ENCODE measurements at regions not wholly inside any gene's neighbourhood (a gene's known extent, or its start where the extent isn't known, plus 50 kb on each side); places are given as distances from the start of the nearest gene placed in this dataset.

DNA sequence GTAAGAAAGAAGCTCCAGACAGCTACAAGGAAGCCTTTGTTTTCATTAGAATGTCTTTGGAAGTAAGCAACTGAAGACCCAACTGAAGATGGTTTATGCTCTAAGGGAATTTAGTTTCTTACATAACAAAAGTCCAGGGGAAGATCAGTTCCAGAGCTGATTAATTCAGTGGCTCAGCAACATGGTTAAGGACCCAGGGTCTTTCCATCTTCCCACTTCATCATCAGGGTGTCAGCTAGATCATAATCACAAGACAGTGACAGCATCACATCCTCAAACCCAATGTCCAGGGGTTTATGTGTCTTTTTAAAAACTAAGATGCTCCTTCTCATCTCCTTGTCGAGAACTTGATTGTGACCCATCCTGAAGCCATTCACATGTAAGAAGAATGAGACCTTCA lies 119.7 kb upstream of the PRDM1 start:
- H3K27me3 Mint-ChIP-seq = peaks cover 19% of the 10 kb centered on the region
- peaks cover 1% of the 10 kb centered on the region for H3K36me3 Mint-ChIP-seq
- H3K4me3 Mint-ChIP-seq = no peak overlapping the region
- peaks cover 5% of the 10 kb centered on the region for H3K9me3 Mint-ChIP-seq
- no peak overlapping the region for H3K27ac Mint-ChIP-seq
- DNase-seq = no peak
- CTCF ChIA-PET = no interaction called here
- peaks cover 2% of the 10 kb centered on the region for H3K4me1 Mint-ChIP-seq

DNA sequence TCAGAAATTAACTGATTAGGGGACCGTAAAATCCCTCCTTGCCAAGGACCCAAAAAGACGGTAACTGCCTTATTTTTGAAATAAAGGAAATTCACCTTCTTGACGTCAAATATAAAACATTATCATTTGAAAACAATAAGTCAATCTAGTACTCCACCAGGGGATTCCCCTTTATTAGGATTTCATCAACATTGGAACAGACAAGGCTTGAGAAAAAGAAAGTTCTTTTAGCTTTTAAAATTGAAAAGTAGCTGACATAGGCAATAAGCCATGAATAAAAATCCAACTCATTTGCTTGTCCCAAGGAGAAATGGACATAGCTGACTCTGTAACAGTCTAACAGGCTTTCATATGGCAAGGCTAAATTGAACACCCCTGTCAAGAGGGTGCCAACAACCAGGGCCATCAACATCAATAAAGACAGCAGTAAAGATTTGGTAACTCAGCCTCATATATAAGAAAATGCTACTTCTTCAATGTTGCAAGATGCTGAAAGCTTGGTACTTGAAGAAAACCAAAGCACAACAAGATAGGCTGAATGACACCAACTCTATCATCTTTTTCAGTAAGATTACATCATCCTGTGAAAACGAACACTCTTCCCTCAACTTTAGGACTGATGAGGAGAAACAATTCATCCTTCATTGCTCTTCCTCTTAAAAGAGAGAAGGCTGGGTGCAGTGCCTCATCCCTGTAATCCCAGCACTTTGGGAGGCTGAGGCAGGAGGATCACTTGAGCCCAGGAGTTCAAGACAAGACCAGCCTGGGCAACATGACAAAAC lies 121.0 kb upstream of the PRDM1 start:
- Mint-ChIP-seq H3K4me3 (no peak overlapping the region), H3K27ac (no peak overlapping the region), H3K27me3 (peaks cover 13% of the 10 kb centered on the region), H3K36me3 (no peaks in the 10 kb centered on the region), H3K9me3 (no peaks in the 10 kb centered on the region), H3K4me1 (peaks cover 2% of the 10 kb centered on the region)
- no peak for DNase-seq
- CTCF ChIA-PET = no interaction called here

DNA sequence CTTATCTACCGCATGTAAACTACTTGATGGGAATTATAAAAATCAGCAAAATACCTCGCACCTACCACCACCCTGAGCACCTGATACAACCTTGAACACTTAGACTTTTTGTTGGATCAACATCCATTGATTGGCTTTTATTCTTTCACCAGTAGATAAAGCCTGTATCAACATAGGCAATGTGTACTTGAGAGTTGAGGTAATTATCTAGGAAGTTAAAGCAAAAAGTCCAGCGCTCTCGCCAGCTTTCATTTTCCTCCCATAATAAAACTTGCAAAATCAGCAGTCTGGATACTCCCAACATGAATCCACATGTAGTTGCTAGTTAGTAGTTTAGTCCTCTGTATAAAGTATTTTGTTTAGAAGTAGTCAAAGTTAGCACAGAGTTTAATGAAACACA lies 132.0 kb upstream of the PRDM1 start:
- peaks cover 6% of the 10 kb centered on the region for H3K4me1 Mint-ChIP-seq
- H3K27ac Mint-ChIP-seq = no peak overlapping the region
- H3K27me3 Mint-ChIP-seq = peaks cover 12% of the 10 kb centered on the region
- H3K4me3 Mint-ChIP-seq = no peak overlapping the region
- H3K9me3 Mint-ChIP-seq = no peaks in the 10 kb centered on the region
- DNase-seq = no peak
- CTCF ChIA-PET = no interaction called here
- H3K36me3 Mint-ChIP-seq = no peaks in the 10 kb centered on the region

DNA sequence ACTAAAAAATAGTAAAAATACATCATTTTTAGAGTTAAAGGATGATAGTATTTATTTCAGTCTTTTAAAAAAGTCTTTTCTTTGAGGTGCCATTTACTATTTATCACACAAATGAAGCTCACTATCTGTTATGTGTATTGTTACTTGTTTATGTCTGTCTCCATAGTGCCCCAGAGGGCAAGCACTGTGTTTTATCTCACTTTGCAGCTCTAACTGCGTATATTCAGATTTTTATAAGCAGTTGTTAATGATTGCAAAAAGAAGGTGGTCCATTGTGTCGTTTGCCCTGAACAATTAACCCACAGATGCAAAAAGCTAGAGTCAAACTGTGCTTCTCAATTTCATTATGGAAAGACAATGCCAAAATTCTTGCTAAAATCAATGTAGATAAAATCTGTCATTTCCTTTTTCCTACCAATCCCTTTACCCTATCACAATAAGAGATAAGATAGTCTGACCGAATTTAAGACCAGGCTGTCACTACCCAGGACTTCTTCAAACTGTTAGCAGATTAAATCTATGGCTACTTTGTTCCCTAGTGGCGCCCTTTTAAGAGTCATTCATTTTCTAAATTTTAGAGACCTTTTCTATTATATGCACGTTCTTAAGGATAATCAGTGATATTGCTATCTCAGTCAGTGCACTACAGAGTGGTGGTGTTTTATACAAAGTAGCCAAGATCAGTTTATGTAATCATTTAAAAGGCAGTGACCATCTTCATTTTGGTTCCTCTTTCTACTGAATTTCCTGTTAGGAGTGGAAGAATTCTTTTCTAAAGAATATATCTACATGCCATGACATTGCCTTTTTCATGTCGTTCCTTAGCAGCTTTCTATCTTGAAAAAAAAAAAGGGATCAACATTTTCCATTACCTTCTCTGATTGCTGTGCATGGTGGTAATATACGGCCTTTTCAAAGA lies 133.1 kb upstream of the PRDM1 start:
- peaks cover 12% of the 10 kb centered on the region for H3K27me3 Mint-ChIP-seq
- CTCF ChIA-PET = no interaction called here
- no peak overlapping the region for H3K4me3 Mint-ChIP-seq
- peaks cover 6% of the 10 kb centered on the region for H3K4me1 Mint-ChIP-seq
- H3K9me3 Mint-ChIP-seq = peaks cover 2% of the 10 kb centered on the region
- H3K27ac Mint-ChIP-seq = no peak overlapping the region
- DNase-seq = no peak
- H3K36me3 Mint-ChIP-seq = no peaks in the 10 kb centered on the region

DNA sequence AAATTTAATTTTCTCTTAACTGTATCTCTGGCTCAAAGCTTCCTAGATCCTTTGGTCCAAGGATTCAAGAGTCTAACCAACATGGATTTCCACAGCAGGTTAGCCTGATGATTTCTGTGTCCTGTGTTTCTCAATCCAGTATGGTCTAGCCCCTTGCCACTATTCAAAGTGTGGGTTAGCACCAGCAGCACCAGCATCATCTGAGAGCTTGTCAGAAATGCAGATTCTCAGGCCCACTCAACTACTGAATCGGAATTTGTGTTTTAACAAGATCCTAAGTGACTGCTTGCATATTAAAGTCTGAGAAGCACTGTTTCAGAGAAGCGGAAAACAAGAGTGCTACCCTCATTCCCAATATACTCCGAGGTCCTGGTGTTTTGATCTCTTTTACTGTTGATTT lies 133.8 kb upstream of the PRDM1 start:
- CTCF ChIA-PET = no interaction called here
- H3K9me3 Mint-ChIP-seq = peaks cover 2% of the 10 kb centered on the region
- H3K4me1 Mint-ChIP-seq = peaks cover 6% of the 10 kb centered on the region
- H3K27ac Mint-ChIP-seq = no peak overlapping the region
- no peak overlapping the region for H3K4me3 Mint-ChIP-seq
- peaks cover 12% of the 10 kb centered on the region for H3K27me3 Mint-ChIP-seq
- DNase-seq = no peak
- H3K36me3 Mint-ChIP-seq = no peaks in the 10 kb centered on the region

DNA sequence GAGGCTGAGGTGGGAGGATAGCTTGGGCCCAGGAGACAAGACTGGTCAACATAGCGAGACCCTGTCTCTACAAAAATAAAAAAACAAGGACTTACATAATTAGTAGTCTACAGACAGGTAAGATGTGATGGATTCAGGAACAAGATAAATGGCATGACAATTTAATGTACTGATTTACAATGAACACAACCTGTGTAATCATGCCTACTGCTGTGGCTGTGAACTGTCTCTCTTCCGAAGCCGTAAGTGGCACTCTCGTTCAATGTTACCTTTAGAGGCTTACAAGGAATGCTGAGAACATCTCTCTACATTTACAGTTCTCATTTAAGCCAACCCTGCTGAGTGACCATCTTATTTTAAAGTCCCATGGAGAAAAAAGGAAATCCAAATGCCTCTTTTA lies 134.8 kb upstream of the PRDM1 start:
- H3K27ac Mint-ChIP-seq = no peak overlapping the region
- H3K4me1 Mint-ChIP-seq = peaks cover 6% of the 10 kb centered on the region
- DNase-seq = no peak
- no peaks in the 10 kb centered on the region for H3K36me3 Mint-ChIP-seq
- peaks cover 2% of the 10 kb centered on the region for H3K9me3 Mint-ChIP-seq
- no peak overlapping the region for H3K4me3 Mint-ChIP-seq
- CTCF ChIA-PET = interaction anchor here (0.5 to 0.8 kb wide), 2 partner anchors 272 to 279 kb away, joined by 3 read pairs; no protein-coding TSS in a partner anchor
- peaks cover 12% of the 10 kb centered on the region for H3K27me3 Mint-ChIP-seq

DNA sequence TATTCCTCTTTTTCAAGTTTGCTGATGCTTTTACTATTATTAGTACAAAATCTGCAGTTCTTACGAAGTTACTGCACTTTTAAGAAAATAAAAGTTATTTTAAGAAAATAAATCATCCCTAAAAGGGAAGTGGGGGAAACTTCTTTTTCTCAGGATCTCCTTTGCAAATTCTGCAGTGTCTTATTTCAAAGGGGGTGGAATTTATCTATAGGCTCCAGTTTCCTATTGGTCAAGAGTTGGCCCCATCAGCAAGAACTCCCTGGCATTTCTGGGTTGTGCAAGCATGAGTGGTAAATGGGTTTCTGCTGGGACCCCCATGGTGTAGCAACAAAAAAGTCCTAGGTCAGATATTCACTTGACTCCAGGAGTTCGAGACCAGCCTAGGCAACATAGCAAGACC lies 136.3 kb upstream of the PRDM1 start:
- Mint-ChIP-seq H3K36me3 (peaks cover 2% of the 10 kb centered on the region), H3K27ac (no peak overlapping the region), H3K9me3 (peaks cover 2% of the 10 kb centered on the region), H3K4me1 (no peaks in the 10 kb centered on the region), H3K4me3 (no peak overlapping the region), H3K27me3 (peaks cover 19% of the 10 kb centered on the region)
- no peak for DNase-seq
- CTCF ChIA-PET = interaction anchor here (0.8 kb wide), 1 partner anchor 123 kb away, joined by 3 read pairs; no protein-coding TSS in a partner anchor

DNA sequence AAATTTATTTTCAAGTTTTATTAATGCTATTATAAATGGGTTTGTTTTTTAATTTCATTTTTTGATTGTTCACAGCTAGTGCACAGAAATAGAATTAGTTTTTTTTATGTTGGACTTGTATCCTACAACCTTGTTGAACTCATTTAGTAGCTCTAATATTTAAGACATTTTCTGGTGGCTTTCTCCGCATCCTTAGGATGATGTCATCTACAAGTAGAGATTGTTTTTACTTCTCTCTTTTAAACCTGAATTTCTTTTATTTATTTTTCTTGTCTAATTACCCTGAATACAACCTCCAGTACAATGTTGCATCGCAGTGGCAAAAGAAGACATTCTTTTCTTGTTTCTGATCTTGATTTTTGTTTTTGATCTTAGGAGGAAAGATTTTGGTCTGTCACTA lies 142.6 kb upstream of the PRDM1 start:
- Mint-ChIP-seq H3K9me3 (peaks cover under 1% of the 10 kb centered on the region), H3K27ac (no peak overlapping the region), H3K27me3 (peaks cover 14% of the 10 kb centered on the region), H3K36me3 (peaks cover 2% of the 10 kb centered on the region), H3K4me1 (peaks cover 4% of the 10 kb centered on the region), H3K4me3 (no peak overlapping the region)
- DNase-seq = no peak
- CTCF ChIA-PET = no interaction called here

DNA sequence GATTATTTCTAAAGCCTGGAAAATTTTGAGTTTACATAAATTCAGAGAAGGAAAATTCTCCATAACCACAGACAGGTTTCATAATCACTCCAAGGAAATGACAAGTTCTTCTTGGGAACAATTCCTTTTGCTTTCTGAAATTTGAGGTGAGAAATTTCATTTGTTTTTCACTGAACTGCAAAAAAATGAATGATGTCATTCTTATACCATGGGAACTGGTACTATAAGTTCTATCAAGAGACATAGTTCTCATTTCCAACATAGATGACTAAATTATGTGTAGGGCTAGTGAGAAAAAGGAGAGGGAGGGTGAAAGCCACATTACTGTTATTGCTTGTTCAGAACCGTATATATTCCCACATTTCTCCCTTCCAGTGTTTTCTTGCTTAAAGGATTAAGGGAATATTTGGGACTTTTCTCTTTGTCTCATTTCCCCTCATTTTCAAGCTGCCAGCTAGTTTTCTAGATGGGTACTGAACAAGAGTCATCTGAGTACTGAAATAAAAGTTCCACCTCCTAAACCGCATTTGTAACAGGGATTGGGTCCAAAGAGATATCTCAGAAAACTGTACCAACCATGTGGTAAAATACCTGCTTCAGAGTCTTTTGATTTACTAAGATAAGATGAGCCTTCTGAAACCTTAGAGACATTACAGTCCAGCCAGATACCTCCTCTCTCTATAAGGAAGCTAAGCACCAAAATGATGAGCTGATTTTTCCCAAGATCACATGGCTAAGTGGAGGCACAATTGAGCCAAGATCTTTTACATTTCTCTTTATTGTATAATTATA lies 144.3 kb upstream of the PRDM1 start:
- Mint-ChIP-seq H3K36me3 (peaks cover 2% of the 10 kb centered on the region), H3K9me3 (no peaks in the 10 kb centered on the region), H3K4me3 (no peak overlapping the region), H3K27me3 (peaks cover 18% of the 10 kb centered on the region), H3K4me1 (peaks cover 4% of the 10 kb centered on the region), H3K27ac (no peak overlapping the region)
- CTCF ChIA-PET = interaction anchor here (0.6 kb wide), 1 partner anchor 58 kb away, joined by 3 read pairs; no protein-coding TSS in a partner anchor
- DNase-seq = no peak

DNA sequence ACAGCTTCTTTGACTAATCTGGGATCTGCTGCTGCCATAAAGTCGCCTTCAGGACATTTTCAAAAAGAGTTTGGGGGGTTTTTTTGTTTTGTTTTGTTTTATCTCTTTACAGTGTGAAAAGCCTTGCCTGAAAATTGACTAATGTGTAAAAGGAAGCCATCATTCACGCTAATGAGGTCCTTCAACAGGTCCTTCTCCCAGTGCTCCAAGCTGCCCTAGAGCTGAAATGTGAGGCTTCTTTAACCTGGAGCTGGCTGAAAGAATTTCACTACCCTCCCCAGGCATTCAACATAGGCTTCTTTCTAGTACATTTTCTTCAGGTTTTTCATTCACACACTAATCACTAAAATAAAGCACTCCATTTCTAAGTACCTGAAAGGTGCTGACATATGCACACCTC lies 145.1 kb upstream of the PRDM1 start:
- peaks cover 2% of the 10 kb centered on the region for H3K36me3 Mint-ChIP-seq
- no peak for DNase-seq
- H3K9me3 Mint-ChIP-seq = no peaks in the 10 kb centered on the region
- no peak overlapping the region for H3K4me3 Mint-ChIP-seq
- H3K4me1 Mint-ChIP-seq = peaks cover 4% of the 10 kb centered on the region
- CTCF ChIA-PET = no interaction called here
- H3K27me3 Mint-ChIP-seq = peaks cover 18% of the 10 kb centered on the region
- H3K27ac Mint-ChIP-seq = no peak overlapping the region

DNA sequence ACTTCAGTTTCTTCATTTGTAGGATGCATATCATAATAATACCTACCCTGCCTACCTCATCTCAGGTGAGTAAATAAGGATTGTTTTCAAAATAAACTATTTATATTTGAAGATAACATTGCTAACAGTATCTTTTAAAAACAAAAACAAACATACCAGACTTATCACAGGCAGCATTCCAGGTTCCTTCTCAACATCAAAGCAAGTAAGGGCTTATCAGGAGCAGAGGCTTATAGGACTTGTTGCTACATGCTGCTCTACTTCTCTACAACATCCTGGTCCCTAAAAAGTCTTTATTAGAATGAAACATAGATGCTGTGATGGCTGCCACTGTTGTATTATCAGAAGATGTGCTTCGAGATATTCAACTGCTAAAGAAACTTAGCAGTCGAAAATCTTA lies 149.2 kb upstream of the PRDM1 start:
- DNase-seq = no peak
- H3K9me3 Mint-ChIP-seq = no peaks in the 10 kb centered on the region
- H3K36me3 Mint-ChIP-seq = no peaks in the 10 kb centered on the region
- CTCF ChIA-PET = no interaction called here
- peaks cover 4% of the 10 kb centered on the region for H3K27me3 Mint-ChIP-seq
- no peak overlapping the region for H3K4me3 Mint-ChIP-seq
- H3K27ac Mint-ChIP-seq = no peak overlapping the region
- H3K4me1 Mint-ChIP-seq = no peaks in the 10 kb centered on the region

DNA sequence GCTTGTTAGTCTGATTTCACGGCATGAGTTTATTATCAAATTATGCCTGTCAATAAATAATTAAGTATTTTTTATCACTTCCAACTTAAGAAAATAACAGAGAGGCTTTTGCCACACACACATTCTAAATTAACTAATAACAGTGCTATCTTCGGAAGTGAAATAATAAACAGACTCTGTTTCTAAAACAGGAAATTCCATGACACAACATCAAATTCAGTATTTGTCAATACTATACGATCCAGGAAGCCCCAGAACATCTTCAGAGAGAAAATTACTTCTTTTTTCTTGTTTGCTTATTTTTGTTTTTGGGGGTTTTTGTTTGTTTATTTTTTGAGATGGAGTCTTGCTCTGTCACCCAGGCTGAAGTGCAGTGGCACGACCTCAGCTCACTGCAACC lies 150.7 kb upstream of the PRDM1 start:
- H3K9me3 Mint-ChIP-seq = no peaks in the 10 kb centered on the region
- CTCF ChIA-PET = no interaction called here
- H3K36me3 Mint-ChIP-seq = no peaks in the 10 kb centered on the region
- no peak for DNase-seq
- peaks cover 4% of the 10 kb centered on the region for H3K27me3 Mint-ChIP-seq
- no peak overlapping the region for H3K27ac Mint-ChIP-seq
- H3K4me1 Mint-ChIP-seq = no peaks in the 10 kb centered on the region
- no peak overlapping the region for H3K4me3 Mint-ChIP-seq

DNA sequence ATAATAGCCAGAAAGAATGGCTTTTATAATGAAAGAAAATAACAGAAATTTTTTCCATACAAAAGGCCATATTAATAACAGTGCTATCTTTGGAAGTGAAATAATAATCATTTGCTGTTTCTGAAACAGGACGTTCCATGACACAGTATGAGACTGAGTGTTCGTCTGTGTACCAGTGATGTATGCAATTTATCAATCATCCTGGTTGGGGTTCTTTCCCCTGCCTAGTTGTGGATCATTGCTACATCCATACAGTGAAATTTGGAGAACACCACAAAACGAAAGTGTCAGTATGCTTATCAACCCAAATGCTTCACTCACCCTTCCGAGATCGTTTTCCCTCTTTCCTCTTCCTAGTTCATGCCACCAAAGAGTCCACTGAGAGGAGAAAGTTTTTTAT lies 151.4 kb upstream of the PRDM1 start:
- no peaks in the 10 kb centered on the region for H3K4me1 Mint-ChIP-seq
- no peak overlapping the region for H3K27ac Mint-ChIP-seq
- H3K36me3 Mint-ChIP-seq = no peaks in the 10 kb centered on the region
- CTCF ChIA-PET = no interaction called here
- DNase-seq = no peak
- no peaks in the 10 kb centered on the region for H3K9me3 Mint-ChIP-seq
- peaks cover 5% of the 10 kb centered on the region for H3K27me3 Mint-ChIP-seq
- no peak overlapping the region for H3K4me3 Mint-ChIP-seq

DNA sequence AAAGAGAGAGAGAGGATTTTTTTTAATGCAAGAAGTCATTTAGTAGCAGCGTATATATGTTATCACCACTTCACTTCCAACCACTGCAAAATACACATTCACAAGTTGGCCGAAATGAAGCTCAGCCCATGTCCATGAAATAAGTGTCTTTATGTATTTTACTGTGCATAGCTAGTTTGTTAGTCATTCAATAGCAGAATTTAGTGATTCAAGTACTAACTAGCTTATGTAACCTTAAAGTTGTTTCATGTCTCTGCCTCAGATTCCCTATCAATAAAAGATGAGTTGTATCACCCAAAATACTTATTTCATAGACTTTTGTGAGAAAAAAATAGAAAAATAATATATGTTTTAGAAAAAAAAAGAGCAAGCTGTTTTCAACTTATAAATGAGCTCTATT lies 153.7 kb upstream of the PRDM1 start:
- DNase-seq = no peak
- CTCF ChIA-PET = interaction anchor here (0.7 kb wide), 1 partner anchor 199 kb away, joined by 3 read pairs; no protein-coding TSS in a partner anchor
- Mint-ChIP-seq H3K4me3 (no peak overlapping the region), H3K27ac (no peak overlapping the region), H3K4me1 (no peaks in the 10 kb centered on the region), H3K27me3 (peaks cover 3% of the 10 kb centered on the region), H3K9me3 (no peaks in the 10 kb centered on the region), H3K36me3 (no peaks in the 10 kb centered on the region)
